Loucy (cell line): ENCODE measurements at regions not wholly inside any gene's neighbourhood (a gene's known extent, or its start where the extent isn't known, plus 50 kb on each side); places are given as distances from the start of the nearest gene placed in this dataset.
A peak's percentile ranks its signal among the peaks of the same experiment; 100 is the strongest.

Experiments used
- H2AFZ ChIP-seq: fragments of 200-600 bp; sonication (generic); 2 replicates; pipeline ENCODE4 v1.6.0; 2016; ENCODE audit warnings: antibody characterized with exemption, mild to moderate bottlenecking, low read length, moderate library complexity
- H3F3A ChIP-seq: fragments of 200-600 bp; 2 replicates; pipeline ENCODE4 v1.6.0; 2016; ENCODE audit warnings: antibody characterized with exemption, low read depth, mild to moderate bottlenecking
- H3K27me3 ChIP-seq: fragments of 200-600 bp; sonication (generic); 2 replicates; pipeline ENCODE4 v1.6.1; 2014; ENCODE audit warnings: low read length, mild to moderate bottlenecking; ENCODE audit not compliant: insufficient read depth, poor library complexity, severe bottlenecking
- H3K36me3 ChIP-seq: fragments of 200-600 bp; sonication (generic); 2 replicates; pipeline ENCODE4 v1.6.1; 2016; ENCODE audit warnings: low read length; ENCODE audit not compliant: insufficient read depth
- H3K4me1 ChIP-seq: fragments of 200-600 bp; sonication (generic); 2 replicates; pipeline ENCODE4 v1.5.1; 2014; ENCODE audit warnings: low read length, mild to moderate bottlenecking; ENCODE audit not compliant: insufficient read depth, poor library complexity, severe bottlenecking
- H3K4me2 ChIP-seq: fragments of 200-600 bp; sonication (generic); 2 replicates; pipeline ENCODE4 v1.6.0; 2014; ENCODE audit warnings: antibody characterized with exemption, low read length, low read depth, mild to moderate bottlenecking; ENCODE audit not compliant: poor library complexity, severe bottlenecking
- H3K4me3 ChIP-seq: fragments of 200-600 bp; sonication (generic); 2 replicates; pipeline ENCODE4 v1.5.1; 2014; ENCODE audit warnings: low read length, mild to moderate bottlenecking, mixed read lengths; ENCODE audit not compliant: poor library complexity, severe bottlenecking
- H3K79me2 ChIP-seq: fragments of 200-600 bp; sonication (generic); 2 replicates; pipeline ENCODE4 v1.6.1; 2014; ENCODE audit warnings: low read length; ENCODE audit not compliant: insufficient read depth
- H3K9ac ChIP-seq: fragments of 200-600 bp; sonication (generic); 2 replicates; pipeline ENCODE4 v1.6.0; 2014; ENCODE audit warnings: mild to moderate bottlenecking, low read depth, low read length, moderate library complexity; ENCODE audit not compliant: poor library complexity, severe bottlenecking
- H3K9me2 ChIP-seq: fragments of 200-600 bp; sonication (generic); replicated peaks from 2 replicates; pipeline ENCODE4 v1.6.1; 2016; ENCODE audit warnings: low read depth, low read length, mixed read lengths
- H3K9me3 ChIP-seq: fragments of 200-600 bp; sonication (generic); 2 replicates; pipeline ENCODE4 v1.6.1; 2014; ENCODE audit warnings: mild to moderate bottlenecking, antibody characterized with exemption, low read length, low read depth; ENCODE audit not compliant: insufficient read depth
- H4K20me1 ChIP-seq: fragments of 200-600 bp; sonication (generic); 2 replicates; pipeline ENCODE4 v1.6.0; 2014; ENCODE audit warnings: antibody characterized with exemption, low read length, mild to moderate bottlenecking; ENCODE audit not compliant: insufficient read depth, poor library complexity, severe bottlenecking
- EZH2phosphoT487 ChIP-seq: fragments of 200-600 bp; IDR thresholded peaks from 2 replicates; pipeline ENCODE4 v1.6.1; 2018; ENCODE audit warnings: antibody characterized with exemption, mild to moderate bottlenecking, moderate library complexity, borderline replicate concordance
- TF ChIP-seq, protein P1 (sequence below): fragments of 200-600 bp; sonication (generic); conservative IDR thresholded peaks from 2 replicates; pipeline ENCODE4 v1.5.1; 2014; ENCODE audit warnings: mild to moderate bottlenecking, antibody characterized with exemption, low read length

DNA sequence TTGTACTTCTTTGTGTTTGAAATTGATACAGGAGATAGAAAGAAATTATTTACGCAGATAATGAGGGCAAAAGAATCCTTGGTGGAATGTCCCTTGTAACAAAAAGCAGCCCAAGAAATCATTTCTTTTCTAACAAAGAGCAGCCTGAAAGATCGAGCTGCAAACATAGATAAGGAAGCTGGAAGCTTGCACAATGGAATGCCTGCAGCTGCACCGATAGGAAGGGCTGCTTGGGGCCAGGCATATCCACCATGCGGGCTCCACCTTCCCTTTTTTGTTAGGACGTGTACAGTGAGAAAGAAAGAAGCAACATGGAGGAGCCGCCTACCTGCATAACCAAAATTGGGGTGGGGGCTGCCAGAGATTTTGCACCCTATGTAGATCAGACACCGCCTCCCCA is 568.7 kb downstream of the METTL4 start:
- no peaks in the 10 kb centered on the region for H3K27me3 ChIP-seq
- H3K4me2 ChIP-seq, result no peak overlapping the region
- no peaks in the 10 kb centered on the region for H3K36me3 ChIP-seq
- no peaks in the 10 kb centered on the region for H4K20me1 ChIP-seq
- H3K4me1 ChIP-seq, result peaks cover 8% of the 10 kb centered on the region
- H3K9me2 ChIP-seq, result no peaks in the 10 kb centered on the region
- 0 out of 2 replicates have a peak overlapping the region, but pooled peaks have one; percentile 6 for H2AFZ ChIP-seq
- no peaks in the 10 kb centered on the region for H3K79me2 ChIP-seq
- H3K9me3 ChIP-seq, result no peaks in the 10 kb centered on the region
- H3K9ac ChIP-seq, result no peak overlapping the region
- H3F3A ChIP-seq, result no peaks in the 10 kb centered on the region
- TF ChIP-seq, protein P1, sequence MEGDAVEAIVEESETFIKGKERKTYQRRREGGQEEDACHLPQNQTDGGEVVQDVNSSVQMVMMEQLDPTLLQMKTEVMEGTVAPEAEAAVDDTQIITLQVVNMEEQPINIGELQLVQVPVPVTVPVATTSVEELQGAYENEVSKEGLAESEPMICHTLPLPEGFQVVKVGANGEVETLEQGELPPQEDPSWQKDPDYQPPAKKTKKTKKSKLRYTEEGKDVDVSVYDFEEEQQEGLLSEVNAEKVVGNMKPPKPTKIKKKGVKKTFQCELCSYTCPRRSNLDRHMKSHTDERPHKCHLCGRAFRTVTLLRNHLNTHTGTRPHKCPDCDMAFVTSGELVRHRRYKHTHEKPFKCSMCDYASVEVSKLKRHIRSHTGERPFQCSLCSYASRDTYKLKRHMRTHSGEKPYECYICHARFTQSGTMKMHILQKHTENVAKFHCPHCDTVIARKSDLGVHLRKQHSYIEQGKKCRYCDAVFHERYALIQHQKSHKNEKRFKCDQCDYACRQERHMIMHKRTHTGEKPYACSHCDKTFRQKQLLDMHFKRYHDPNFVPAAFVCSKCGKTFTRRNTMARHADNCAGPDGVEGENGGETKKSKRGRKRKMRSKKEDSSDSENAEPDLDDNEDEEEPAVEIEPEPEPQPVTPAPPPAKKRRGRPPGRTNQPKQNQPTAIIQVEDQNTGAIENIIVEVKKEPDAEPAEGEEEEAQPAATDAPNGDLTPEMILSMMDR, result no peak
- TF ChIP-seq EZH2phosphoT487, result no peak
- H3K4me3 ChIP-seq, result no peak overlapping the region

DNA sequence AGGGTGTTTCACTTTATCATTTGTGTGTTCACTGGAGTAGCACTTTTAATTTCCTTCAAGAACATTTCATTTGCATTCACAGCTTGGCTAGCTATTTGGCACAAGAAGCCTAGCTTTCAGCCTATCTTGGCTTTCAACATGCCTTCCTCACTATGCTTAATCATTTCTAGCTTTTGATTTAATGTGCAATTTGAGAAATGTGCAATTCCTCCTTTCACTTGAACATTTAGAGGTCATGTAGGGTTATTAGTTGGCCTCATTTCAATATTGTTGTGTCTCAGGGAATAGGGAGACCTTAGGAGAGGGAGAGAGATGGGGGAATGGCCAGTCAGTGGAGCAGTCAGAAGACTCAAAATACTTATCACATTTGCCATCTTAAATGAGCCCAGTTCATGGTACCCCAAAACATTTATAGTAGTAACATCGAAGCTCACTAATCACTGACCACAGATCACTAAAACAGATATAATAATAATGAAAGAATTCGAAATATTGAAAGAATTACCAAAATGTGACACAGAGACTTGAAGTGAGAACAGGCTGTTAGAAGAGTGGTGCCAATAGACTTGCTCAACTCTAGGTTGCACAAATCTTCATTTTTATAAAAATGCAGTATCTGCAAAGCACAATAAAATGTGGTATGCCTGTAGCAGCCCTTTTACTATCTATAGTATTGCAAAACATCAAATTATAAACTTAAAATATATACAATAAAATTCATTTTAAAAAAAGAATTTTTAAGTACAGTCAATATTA is 561.2 kb downstream of the METTL4 start:
- H3K4me2 ChIP-seq, result no peak overlapping the region
- H3K9me2 ChIP-seq, result no peaks in the 10 kb centered on the region; the same call in 1 of the 2 replicates
- no peaks in the 10 kb centered on the region for H3F3A ChIP-seq
- no peaks in the 10 kb centered on the region for H3K36me3 ChIP-seq
- TF ChIP-seq, protein P1, result no peak
- TF ChIP-seq EZH2phosphoT487, result no peak
- no peaks in the 10 kb centered on the region; the same call in 1 of the 2 replicates for H3K9me3 ChIP-seq
- no peaks in the 10 kb centered on the region for H3K4me1 ChIP-seq
- no peak overlapping the region for H3K9ac ChIP-seq
- H3K27me3 ChIP-seq, result no peaks in the 10 kb centered on the region
- H3K4me3 ChIP-seq, result no peak overlapping the region
- no peaks in the 10 kb centered on the region for H4K20me1 ChIP-seq
- H2AFZ ChIP-seq, result no peak overlapping the region
- no peaks in the 10 kb centered on the region for H3K79me2 ChIP-seq

DNA sequence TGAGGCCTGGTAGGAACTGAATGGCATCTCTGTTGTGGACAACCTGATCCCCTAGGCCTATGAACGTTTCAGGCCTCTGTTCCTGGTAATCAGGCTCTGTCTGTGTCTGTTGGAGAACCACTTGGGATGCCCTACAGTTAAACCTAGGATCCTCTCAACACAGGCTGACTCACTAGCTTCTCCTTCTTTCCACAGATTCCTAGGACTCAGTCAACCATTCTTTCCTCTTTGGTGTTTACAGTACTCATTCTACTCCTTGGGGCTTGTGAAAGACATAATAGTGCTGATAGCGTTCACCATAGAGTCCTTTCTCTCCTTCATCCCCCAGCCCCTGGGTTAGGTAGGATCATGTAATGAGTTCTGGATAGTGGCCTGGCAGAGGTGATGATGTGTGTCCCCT is 544.3 kb downstream of the METTL4 start:
- TF ChIP-seq, protein P1, result no peak
- TF ChIP-seq EZH2phosphoT487, result no peak
- no peaks in the 10 kb centered on the region for H3K79me2 ChIP-seq
- no peak overlapping the region for H3K4me2 ChIP-seq
- H3K4me1 ChIP-seq, result peaks cover 18% of the 10 kb centered on the region
- H3K27me3 ChIP-seq, result no peaks in the 10 kb centered on the region
- no peak overlapping the region for H3K4me3 ChIP-seq
- H3K9ac ChIP-seq, result no peak overlapping the region
- no peaks in the 10 kb centered on the region for H3K36me3 ChIP-seq
- H3K9me3 ChIP-seq, result no peaks in the 10 kb centered on the region
- no peak overlapping the region for H2AFZ ChIP-seq
- H4K20me1 ChIP-seq, result no peaks in the 10 kb centered on the region
- no peaks in the 10 kb centered on the region for H3F3A ChIP-seq
- H3K9me2 ChIP-seq, result no peaks in the 10 kb centered on the region
